ENCODE measurements at regions not wholly inside any gene's neighbourhood (a gene's known extent, or its start where the extent isn't known, plus 50 kb on each side); places are given as distances from the start of the nearest gene placed in this dataset.
A peak's percentile ranks its signal among the peaks of the same experiment; 100 is the strongest.

DNA sequence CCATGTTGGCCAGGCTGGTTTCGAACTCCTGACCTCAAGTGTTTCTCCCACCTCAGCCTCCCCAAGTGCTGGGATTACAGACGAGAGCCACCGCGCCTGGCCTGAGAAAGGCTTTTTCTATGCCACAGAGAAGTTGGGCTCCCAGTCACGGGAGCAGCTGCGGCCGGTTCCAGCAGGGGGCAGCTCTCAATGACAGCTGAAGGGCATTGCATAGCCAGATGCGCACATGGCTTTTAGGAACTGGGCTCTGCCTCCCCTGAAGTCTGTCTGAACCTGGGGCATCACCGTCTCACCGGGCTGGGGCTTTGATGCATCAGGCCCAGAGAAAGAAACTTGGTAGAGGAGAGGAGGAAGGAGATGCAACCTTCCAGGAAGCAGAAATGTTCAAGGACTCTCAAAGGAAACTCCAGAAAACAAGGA lies 84.2 kb upstream of the LAPTM4A start:
- POLR2A ChIA-PET: interaction anchor here (0.6 to 0.7 kb wide), 3 partner anchors 21 to 1646 kb away, joined by 3 to 9 read pairs (median 5); no protein-coding TSS in a partner anchor
- Histone ChIP-seq H3K9me3 (ENCODE audit: control insufficient read depth, insufficient read depth, low read depth, low read length) (no peaks in the 10 kb centered on the region), H3K4me1 (ENCODE audit: control insufficient read depth, insufficient read depth, low read length) (no peaks in the 10 kb centered on the region), H3K36me3 (ENCODE audit: control insufficient read depth in 2 of 2, insufficient read depth in 1 of 2, low read length in 2 of 2) (no peaks in the 10 kb centered on the region), H3K27ac (ENCODE audit: extremely low read depth, low read depth, low read length) (no peak overlapping the region), H3K4me3 (ENCODE audit: low read depth, low read length) (no peak overlapping the region)
- TF ChIP-seq, protein P1, sequence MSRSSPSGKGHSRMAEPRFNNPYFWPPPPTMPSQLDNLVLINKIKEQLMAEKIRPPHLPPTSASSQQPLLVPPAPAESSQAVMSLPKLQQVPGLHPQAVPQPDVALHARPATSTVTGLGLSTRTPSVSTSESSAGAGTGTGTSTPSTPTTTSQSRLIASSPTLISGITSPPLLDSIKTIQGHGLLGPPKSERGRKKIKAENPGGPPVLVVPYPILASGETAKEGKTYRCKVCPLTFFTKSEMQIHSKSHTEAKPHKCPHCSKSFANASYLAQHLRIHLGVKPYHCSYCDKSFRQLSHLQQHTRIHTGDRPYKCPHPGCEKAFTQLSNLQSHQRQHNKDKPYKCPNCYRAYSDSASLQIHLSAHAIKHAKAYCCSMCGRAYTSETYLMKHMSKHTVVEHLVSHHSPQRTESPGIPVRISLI (tag by site-specific recombination; IDR thresholded peaks at IDR 0.05): 0 out of 2 replicates have a peak, but pooled peaks have one; percentile 24
- TF ChIP-seq ZNF2 (tag by site-specific recombination; IDR thresholded peaks at IDR 0.05): 0 out of 2 replicates have a peak, but pooled peaks have one; percentile 51
- TF ChIP-seq ZNF548 (tag by site-specific recombination; IDR thresholded peaks at IDR 0.05): no peak
- peak; percentile 54; the same call in 1 of the 2 replicates for TF ChIP-seq ZBTB17 (tag by site-specific recombination; IDR thresholded peaks at IDR 0.05)
- TF ChIP-seq ZNF19 (tag by site-specific recombination; IDR thresholded peaks at IDR 0.05; ENCODE audit: low read depth): no peak
- TF ChIP-seq, protein P2, sequence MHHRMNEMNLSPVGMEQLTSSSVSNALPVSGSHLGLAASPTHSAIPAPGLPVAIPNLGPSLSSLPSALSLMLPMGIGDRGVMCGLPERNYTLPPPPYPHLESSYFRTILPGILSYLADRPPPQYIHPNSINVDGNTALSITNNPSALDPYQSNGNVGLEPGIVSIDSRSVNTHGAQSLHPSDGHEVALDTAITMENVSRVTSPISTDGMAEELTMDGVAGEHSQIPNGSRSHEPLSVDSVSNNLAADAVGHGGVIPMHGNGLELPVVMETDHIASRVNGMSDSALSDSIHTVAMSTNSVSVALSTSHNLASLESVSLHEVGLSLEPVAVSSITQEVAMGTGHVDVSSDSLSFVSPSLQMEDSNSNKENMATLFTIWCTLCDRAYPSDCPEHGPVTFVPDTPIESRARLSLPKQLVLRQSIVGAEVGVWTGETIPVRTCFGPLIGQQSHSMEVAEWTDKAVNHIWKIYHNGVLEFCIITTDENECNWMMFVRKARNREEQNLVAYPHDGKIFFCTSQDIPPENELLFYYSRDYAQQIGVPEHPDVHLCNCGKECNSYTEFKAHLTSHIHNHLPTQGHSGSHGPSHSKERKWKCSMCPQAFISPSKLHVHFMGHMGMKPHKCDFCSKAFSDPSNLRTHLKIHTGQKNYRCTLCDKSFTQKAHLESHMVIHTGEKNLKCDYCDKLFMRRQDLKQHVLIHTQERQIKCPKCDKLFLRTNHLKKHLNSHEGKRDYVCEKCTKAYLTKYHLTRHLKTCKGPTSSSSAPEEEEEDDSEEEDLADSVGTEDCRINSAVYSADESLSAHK (tag by site-specific recombination; IDR thresholded peaks at IDR 0.05): no peak
- peak; percentile 39 for TF ChIP-seq ZNF654 (tag by site-specific recombination; IDR thresholded peaks at IDR 0.05; ENCODE audit: low read depth)
- TF ChIP-seq, protein P3, sequence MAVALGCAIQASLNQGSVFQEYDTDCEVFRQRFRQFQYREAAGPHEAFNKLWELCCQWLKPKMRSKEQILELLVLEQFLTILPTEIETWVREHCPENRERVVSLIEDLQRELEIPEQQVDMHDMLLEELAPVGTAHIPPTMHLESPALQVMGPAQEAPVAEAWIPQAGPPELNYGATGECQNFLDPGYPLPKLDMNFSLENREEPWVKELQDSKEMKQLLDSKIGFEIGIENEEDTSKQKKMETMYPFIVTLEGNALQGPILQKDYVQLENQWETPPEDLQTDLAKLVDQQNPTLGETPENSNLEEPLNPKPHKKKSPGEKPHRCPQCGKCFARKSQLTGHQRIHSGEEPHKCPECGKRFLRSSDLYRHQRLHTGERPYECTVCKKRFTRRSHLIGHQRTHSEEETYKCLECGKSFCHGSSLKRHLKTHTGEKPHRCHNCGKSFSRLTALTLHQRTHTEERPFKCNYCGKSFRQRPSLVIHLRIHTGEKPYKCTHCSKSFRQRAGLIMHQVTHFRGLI (tag by site-specific recombination; IDR thresholded peaks at IDR 0.05): peak; percentile 41; the same call in 1 of the 2 replicates
- TF ChIP-seq ZNF660 (tag by site-specific recombination; IDR thresholded peaks at IDR 0.05): 0 out of 2 replicates have a peak, but pooled peaks have one; percentile 41
- TF ChIP-seq, protein P4, sequence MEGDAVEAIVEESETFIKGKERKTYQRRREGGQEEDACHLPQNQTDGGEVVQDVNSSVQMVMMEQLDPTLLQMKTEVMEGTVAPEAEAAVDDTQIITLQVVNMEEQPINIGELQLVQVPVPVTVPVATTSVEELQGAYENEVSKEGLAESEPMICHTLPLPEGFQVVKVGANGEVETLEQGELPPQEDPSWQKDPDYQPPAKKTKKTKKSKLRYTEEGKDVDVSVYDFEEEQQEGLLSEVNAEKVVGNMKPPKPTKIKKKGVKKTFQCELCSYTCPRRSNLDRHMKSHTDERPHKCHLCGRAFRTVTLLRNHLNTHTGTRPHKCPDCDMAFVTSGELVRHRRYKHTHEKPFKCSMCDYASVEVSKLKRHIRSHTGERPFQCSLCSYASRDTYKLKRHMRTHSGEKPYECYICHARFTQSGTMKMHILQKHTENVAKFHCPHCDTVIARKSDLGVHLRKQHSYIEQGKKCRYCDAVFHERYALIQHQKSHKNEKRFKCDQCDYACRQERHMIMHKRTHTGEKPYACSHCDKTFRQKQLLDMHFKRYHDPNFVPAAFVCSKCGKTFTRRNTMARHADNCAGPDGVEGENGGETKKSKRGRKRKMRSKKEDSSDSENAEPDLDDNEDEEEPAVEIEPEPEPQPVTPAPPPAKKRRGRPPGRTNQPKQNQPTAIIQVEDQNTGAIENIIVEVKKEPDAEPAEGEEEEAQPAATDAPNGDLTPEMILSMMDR (tag by site-specific recombination; IDR thresholded peaks at IDR 0.05): peak; percentile 80
- CTCF ChIA-PET: interaction anchor here (0.6 to 4.7 kb wide), 20 partner anchors 9 to 155 kb away, joined by 3 to 24 read pairs (median 4); partner anchors contain the start of gene SDC1

DNA sequence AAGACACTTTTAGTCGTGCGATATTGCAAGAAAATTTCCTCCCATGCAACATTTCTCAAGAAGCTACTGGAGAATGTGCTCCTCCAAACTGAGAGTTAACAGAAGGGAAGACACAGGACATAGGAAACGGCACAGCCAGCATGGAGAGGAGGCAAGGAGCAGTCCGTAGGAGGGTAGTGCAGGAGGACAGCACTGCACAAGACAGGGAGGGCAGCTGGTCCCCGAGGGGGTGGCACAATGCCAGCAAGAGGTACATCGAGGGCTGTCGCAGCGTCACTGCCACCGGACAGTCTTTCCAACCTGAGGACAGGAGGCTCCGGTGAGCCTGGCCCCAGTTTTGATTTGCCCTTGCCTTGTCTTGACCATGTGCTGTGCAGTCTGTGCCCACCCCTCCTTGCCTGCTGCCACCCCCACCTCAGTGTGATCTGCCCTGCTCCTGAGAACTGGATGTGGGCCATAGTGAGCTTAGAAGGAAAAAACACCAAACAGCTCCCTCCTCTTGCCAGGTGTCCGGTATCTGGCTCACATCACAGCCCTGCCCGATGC lies 81.6 kb upstream of the LAPTM4A start:
- Histone ChIP-seq H3K4me3 (ENCODE audit: low read depth, low read length) (no peak overlapping the region), H3K36me3 (ENCODE audit: control insufficient read depth in 2 of 2, insufficient read depth in 1 of 2, low read length in 2 of 2) (no peaks in the 10 kb centered on the region), H3K9me3 (ENCODE audit: control insufficient read depth, insufficient read depth, low read depth, low read length) (no peaks in the 10 kb centered on the region), H3K4me1 (ENCODE audit: control insufficient read depth, insufficient read depth, low read length) (no peaks in the 10 kb centered on the region), H3K27ac (ENCODE audit: extremely low read depth, low read depth, low read length) (no peak overlapping the region)
- ChIA-PET POLR2A (no interaction called here), CTCF (interaction anchor here (0.8 kb wide), 1 partner anchor 99 kb away, joined by 3 read pairs; no protein-coding TSS in a partner anchor)
- TF ChIP-seq GLI4 (tag by site-specific recombination; IDR thresholded peaks at IDR 0.05): no peak
- no peak for TF ChIP-seq ZNF274 (IDR thresholded peaks at IDR 0.05; ENCODE audit: low read length)
- no peak for TF ChIP-seq ZNF274 (tag by site-specific recombination; IDR thresholded peaks at IDR 0.05; ENCODE audit: borderline replicate concordance)
- TF ChIP-seq, protein P5, sequence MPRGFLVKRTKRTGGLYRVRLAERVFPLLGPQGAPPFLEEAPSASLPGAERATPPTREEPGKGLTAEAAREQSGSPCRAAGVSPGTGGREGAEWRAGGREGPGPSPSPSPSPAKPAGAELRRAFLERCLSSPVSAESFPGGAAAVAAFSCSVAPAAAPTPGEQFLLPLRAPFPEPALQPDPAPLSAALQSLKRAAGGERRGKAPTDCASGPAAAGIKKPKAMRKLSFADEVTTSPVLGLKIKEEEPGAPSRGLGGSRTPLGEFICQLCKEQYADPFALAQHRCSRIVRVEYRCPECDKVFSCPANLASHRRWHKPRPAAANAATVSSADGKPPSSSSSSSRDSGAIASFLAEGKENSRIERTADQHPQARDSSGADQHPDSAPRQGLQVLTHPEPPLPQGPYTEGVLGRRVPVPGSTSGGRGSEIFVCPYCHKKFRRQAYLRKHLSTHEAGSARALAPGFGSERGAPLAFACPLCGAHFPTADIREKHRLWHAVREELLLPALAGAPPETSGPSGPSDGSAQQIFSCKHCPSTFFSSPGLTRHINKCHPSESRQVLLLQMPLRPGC (tag by site-specific recombination; IDR thresholded peaks at IDR 0.05): no peak
- TF ChIP-seq ZFHX2 (tag by site-specific recombination; conservative IDR thresholded peaks at IDR 0.05): 0 out of 2 replicates have a peak, but pooled peaks have one; percentile 10

Measured in HEK293 (cell line).